ENCODE measurements at regions not wholly inside any gene's neighbourhood (a gene's known extent, or its start where the extent isn't known, plus 50 kb on each side); places are given as distances from the start of the nearest gene placed in this dataset.
"Not testable (repeated sequence)": the region's sequence is repeated elsewhere in the genome, so short reads cannot be mapped to it uniquely, and the experiment has no call there.

DNA sequence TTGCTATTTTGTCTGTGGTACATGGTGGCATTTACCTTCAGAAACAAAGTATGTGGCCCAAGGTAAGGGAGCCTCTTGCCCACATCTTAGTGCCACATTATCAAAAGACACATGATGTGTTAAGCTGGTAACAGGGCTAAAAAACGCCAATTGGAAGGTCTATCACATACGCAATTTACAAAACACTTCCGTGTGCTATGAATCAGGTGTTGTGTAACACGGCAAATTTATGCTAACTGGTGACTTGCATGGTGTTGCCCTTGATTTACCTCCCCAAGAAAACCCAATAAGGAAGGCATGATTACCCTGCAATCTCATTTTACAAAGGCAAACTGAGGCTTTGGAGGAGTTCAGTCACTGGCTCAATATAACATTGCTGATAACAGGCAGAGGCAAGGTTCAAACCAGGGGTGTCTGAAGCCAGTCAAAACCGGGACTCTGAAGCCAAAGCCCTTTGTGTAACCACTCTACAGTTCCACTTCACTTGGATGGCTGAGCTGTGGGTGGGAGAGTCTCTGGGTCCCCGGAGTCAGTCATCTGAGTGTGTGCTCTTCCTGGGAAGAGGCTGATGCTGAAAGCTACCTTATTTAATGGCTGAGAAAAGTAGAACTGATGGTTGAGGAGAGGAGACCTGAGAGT lies 103.9 kb upstream of the BCL6 start:
- DNase-seq (ENCODE audit: extremely low read depth in 1 of 2, low read depth in 1 of 2), result no peak

DNA sequence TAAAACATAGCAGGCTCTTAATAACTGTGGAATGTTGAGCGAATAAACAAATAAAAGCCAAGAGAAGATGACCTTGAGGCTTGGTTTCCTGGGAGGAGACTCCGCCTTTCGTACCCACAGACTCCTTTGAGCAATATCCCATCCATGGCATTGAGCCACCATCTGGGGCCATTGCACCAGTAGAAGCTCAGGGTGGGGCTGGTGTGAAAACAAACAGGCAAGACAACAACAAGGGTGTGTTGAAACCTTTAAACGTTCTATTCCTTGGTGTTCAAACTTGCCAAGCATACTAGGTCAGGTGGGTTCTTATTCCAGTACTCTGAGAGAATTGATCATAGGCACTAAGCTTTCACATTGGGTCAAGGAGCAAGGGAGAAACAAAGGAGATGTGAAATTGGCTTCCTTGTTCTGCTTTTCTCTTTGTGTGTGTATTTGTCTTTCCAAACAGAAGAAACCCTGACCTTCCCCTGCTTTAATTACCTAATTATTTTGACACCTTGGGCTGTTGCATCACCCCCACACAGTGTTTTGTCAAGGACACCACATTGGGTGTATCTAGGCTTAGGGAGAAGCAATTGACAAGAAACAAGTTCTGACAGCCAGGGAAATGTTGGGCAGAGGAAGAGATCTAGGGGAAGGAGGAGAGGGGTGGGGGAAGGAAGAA lies 105.1 kb upstream of the BCL6 start:
- no peak for DNase-seq (ENCODE audit: extremely low read depth in 1 of 2, low read depth in 1 of 2)

DNA sequence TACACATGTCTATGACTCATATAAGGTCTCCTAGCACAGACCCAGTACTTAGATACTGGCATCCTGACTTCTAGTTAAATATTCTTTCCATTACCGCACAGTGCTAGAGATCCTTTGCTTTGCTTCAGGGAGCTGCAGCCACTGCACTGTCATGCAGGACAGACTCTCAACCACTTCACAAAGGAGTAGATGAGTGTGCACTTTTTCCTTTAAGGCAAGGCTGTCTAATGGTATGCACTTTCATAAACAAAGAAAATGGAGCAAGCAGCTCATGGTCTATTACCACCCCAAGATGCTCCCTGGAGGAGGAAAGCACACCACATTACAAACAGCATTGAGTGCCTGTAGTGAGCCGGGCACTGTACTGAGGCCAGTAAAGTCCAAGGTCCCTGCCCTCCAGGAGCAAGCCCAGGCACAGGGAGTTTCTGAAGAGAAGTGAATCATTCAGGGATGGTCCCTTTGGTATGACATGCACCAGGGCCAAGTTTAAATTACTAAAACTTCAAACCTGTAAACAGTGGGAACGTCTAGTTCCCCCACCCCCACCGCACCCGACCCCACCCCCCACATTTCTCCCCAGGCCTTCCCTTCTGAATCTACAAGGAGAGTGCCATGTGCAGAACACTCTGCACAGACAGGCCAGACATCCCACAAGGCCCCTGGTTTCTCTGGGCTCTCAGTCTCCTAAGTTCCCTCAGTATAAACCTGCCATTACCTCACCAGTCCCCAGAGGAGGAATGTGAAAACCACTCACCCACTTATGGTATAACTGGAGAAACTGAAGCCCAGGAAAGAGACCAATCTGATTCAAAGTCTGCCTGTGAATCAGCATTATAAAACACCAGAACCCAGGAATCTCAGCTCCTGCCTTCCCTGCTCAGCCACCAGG lies 107.8 kb upstream of the BCL6 start:
- no peak for DNase-seq (ENCODE audit: extremely low read depth in 1 of 2, low read depth in 1 of 2)

DNA sequence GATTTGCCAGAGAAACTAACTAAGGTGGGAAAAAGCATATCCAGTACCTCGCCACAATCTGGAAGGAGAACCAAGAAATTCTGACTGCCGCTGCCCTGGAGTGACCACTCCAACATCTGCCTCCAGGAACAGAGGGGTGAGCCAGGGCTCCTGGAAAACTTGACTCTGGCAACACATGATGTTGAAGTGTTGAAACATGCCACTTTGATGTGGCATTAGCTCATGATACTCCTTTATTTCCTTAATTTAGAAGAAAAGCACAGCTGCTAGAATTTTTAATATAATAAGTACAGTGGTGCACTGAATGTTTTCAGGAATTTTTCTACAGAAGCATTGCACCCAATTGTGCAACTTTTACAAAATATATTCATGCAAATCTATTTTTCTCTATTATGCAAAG lies 109.9 kb upstream of the BCL6 start:
- DNase-seq (ENCODE audit: extremely low read depth in 1 of 2, low read depth in 1 of 2), result no peak

DNA sequence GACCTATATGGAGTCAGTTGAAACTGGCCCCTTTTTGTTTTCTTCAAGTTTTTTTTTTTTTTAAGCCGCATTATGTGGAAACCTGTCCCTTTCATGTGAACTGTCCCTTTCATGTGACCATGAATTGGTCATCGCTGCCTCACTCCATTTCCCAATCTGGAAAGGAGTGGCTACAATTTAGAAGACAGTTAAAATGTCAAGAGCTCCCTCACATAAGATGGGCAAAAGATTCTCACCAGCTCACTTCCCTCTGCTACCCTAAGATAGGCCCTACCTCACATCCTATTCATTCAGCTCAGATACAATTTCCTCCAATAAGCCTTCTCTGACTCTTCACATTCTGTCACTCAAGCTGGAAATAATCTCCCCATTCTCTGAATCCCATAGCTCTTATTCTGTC lies 111.3 kb upstream of the BCL6 start:
- DNase-seq (ENCODE audit: extremely low read depth in 1 of 2, low read depth in 1 of 2), result no peak

DNA sequence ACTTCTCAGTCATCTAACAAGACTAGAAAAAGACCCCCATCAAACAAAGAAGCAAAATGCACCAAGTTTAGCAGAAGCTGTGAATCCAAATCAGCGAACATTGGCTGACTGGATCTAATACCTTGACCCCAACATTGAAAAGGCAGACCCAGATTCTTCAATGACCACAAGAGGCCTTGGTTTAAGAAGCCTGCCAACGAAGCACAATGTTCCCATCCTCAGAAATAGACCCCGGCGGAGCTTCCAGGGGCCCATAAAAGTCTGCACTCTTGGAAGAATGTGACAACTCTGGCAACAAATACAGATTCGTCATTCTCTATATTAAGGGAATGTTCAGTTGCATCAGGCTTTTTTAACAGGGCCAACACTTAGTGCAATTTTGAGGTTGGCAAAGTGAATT lies 112.8 kb upstream of the BCL6 start:
- DNase-seq (ENCODE audit: extremely low read depth in 1 of 2, low read depth in 1 of 2), result no peak

DNA sequence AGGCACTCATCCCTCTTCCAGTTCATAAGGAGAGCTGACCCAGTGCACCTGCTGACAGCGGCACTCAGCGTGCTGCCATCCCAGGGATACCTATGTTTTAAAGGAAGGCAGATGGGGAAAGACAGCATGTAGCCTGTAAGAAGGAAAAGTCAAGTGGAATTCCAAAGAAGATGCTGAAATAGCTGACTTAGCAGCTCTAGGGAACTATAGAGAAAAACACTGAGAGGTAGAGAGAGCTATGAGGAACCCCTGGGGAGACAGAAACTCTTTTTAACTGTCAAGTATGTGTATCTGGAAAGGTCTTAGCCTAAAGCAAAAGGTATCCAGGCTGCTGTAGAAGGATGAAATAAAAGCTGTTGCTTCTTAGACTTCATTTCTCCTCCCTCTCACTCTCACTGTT lies 113.4 kb upstream of the BCL6 start:
- DNase-seq (ENCODE audit: extremely low read depth in 1 of 2, low read depth in 1 of 2), result no peak

DNA sequence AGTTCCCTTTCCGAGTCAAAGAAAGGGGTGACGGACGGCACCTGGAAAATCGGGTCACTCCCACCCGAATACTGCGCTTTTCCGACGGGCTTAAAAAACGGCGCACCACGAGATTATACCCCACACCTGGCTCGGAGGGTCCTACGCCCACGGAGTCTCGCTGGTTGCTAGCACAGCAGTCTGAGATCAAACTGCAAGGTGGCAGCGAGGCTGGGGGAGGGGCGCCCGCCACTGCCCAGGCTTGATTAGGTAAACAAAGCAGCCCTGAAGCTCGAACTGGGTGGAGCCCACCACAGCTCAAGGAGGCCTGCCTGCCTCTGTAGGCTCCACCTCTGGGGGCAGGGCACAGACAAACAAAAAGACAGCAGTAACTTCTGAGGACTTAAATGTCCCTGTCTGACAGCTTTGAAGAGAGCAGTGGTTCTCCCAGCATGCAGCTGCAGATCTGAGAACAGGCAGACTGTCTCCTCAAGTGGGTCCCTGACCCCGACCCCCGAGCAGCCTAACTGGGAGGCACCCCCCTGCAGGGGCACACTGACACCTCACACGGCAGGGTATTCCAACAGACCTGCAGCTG lies 117.5 kb upstream of the BCL6 start:
- DNase-seq (ENCODE audit: extremely low read depth in 1 of 2, low read depth in 1 of 2), result not testable (repeated sequence)

DNA sequence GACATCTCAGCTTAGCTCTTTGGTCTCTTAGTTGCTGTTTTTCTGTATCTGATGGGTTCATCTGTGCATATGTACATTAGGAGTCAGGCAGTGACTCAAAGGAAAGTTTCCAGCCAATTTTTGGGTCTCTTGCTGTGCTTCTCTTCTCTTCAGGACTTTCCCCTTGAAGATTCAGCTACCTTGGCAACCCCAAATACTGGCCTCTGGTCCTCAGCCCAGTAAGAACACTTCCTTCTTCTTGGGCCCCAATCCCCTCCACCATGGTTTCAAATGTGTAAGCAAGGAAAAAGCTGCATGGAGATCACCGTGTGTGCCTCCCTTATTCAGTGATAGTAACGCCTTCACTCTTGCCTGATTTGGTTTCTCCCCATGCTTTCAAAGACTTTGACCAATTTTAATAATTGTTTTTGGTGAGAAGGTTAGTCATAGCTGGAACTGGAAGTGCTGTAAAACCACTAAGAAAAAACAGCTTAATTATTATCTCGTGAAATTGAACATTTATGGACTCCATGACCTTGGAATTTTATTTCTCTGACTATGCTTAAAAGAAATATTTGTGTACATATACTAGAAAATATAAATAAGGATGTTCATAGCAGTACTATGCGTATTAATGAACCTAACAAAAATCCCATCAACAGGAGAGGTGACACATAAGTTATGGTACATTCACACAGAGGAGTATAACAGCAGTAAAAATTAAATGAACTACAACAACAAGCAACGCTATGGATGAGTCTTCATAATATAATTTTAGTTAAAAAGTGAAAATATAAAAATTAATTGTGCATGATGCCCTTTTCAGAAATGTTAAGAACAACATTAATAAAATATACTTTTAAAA lies 125.3 kb upstream of the BCL6 start:
- peak in 1 of 2 donors; percentile 6 for DNase-seq (ENCODE audit: extremely low read depth in 1 of 2, low read depth in 1 of 2)

DNA sequence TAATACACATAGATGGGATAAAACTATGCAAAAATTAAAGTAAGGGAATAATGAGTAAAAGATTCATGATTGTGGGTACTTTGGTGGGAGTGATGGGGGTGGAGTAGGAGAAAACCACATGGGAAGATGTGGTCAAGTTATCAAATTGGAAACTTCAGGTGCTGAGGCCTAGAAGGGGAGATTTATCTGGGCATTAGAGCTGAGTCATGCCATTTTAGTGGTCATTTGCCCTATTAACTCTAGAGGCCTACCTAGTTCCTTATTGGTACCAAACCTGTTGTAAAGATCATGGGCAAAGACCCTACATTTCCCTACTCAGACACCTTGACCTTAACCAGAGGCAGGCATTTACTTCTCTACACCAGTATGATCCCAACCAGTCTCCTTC lies 125.9 kb upstream of the BCL6 start:
- no peak for DNase-seq (ENCODE audit: extremely low read depth in 1 of 2, low read depth in 1 of 2)

DNA sequence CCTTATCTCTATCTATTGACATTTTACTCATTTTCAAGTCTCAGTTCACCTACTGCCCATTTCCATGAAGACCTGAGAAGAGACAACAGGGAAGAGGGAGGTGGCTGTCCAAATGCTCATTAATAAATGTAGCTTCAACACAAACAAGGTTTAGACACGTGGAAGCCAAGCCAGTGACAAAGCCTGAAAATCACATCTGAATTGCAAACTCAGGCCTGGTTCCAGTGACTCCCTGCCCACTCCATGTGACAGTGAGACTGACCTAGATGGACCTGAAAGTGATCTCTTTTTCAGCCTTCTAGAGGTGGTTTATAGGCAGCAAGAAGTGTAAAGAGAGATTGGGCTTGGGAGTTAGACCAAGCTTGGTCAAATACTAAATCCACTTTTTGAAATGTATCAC lies 126.6 kb upstream of the BCL6 start:
- DNase-seq (ENCODE audit: extremely low read depth in 1 of 2, low read depth in 1 of 2), result no peak

DNA sequence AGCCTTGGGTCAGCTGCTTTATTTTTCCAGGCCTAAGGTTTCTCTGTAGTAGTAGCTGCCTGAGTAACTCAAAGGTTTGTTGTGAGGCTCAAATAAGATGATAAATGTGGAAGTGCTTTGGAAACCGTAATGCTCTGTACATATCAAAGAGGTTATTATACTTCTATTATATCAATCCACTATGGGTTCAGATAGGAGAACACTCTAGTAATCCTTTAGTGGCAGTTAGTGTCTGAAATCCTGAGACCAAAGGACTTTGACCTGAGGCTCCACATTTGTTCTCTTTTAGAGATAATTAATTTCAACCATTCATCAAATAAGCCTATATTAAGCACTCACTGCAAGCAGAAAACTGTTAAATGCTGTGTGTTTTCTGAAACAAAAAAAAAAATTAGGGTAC lies 128.6 kb upstream of the BCL6 start:
- no peak for DNase-seq (ENCODE audit: extremely low read depth in 1 of 2, low read depth in 1 of 2)

DNA sequence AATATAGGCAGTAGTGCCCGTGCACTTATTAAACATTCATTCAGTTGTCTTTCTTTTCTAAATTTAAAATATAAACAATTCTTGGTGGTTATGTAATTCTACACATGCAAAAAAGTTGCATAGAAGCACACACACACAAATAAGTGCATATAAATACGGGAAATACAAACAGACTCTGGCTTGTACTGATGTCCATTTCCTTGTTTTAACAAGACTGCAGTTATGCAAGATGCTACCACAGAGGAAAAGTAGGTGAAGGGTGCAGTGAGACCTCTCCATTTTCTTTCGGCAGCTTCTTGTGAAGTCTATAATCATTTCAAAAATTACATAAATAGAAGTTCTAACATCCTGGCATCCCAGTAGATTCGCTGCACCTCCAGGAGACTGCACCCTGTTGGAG lies 130.6 kb upstream of the BCL6 start:
- DNase-seq (ENCODE audit: extremely low read depth in 1 of 2, low read depth in 1 of 2), result no peak

DNA sequence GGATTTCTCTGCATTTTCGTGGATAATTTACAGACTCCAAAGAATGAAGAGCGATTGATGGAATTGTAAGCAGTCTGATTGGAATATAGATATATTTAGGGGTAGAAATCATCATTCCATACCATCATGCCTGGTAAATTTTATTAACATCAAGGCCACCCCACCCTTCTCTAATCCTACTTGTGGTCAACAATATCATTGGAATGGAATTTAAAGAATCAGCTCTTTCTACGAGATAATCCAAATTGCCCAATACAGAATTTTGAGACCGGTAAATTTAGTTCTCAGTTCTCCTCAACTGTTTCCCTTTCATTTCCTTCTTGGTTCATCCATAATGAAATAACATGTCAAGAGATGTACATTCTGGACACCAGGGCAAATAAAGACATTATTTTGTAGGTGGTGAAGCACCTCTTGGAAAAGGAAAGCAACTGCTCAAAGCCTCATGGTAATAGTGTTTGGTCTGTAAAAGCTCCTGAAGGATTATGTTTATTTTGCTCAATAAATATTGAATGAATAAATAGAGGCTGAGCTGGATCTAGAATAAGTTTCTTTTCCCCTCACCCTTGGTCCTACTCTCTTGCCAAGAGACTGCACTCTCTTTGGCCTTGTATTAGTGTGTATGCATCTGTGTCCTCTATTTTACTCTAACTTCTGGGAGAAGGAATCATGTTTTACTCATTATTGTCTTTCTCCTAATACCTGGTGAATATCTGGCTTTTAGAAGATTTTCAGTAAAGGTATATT lies 133.7 kb upstream of the BCL6 start:
- no peak for DNase-seq (ENCODE audit: extremely low read depth in 1 of 2, low read depth in 1 of 2)

DNA sequence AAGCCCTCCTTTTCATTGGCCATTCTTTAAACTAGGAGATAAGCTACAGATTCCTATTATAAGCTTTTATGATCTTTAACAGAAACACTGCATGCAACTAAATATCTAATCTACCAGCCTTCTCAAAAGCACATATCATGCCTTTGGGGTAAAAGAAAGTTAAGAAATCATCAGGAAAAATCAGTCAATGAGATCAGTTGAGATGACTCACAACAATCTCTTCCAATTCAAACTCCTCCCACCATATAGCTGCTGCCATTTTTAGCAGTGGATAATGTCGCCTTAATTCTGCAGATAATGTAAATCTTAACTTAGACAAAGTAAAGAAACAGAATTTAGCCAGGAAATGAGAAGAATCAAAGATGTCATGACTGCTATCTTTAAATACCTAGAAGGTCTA lies 135.2 kb upstream of the BCL6 start:
- no peak for DNase-seq (ENCODE audit: extremely low read depth in 1 of 2, low read depth in 1 of 2)

DNA sequence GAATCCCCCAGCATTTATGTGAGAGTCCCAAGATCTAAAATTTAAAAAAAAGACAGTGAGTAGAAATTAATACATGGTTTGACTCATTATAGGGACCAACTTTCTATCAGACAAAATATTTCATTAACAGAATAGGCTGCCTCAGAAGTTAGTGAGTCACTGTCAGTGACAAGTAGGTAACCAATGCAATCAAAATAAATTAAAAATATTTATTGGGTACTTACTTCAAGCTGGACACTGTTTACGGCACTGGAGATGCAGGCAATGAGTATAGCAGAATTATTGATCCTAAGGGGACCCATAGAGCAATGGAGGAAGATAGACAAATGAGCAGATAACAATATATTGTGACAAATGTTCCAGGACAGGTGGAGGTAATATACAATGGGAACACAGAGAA lies 135.6 kb upstream of the BCL6 start:
- no peak for DNase-seq (ENCODE audit: extremely low read depth in 1 of 2, low read depth in 1 of 2)

DNA sequence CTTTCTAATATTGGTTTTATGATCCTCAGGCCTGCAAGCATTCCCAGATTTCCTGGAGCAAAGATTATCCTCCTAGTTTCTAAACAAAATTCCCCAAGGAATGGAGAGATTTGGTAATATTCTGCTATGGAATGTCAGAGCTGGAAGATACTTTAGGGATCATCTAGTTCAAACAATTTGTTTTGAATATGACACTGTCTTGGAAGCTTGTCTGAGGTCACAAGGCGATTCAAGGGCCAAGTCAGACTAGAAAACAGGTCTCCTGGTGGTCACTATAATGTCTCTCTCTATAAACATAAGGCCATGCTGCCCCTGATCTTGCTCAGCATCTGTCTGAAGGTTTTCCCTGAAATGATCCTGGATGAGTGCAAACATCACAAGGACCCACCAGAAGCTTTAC lies 143.4 kb upstream of the BCL6 start:
- no peak for DNase-seq (ENCODE audit: extremely low read depth in 1 of 2, low read depth in 1 of 2)

DNA sequence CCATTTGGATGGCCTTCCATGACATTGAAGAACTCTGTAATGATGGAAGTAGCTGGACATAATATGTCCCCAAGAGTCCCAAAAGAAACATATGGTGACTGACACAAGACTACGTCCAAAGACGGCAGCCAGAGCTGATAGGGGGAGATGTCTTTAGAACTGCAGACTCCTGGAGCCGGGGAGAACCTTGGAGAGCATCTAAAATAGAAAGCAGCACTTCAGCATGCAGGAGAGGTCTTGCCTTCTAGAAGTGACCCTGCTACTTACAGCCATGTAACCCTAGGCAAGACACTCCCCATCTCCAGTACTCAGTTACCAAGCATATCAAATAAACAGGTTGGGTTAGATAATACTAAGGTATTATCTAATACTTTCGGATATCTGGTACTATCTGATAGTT lies 143.8 kb upstream of the BCL6 start:
- DNase-seq (ENCODE audit: extremely low read depth in 1 of 2, low read depth in 1 of 2), result no peak

DNA sequence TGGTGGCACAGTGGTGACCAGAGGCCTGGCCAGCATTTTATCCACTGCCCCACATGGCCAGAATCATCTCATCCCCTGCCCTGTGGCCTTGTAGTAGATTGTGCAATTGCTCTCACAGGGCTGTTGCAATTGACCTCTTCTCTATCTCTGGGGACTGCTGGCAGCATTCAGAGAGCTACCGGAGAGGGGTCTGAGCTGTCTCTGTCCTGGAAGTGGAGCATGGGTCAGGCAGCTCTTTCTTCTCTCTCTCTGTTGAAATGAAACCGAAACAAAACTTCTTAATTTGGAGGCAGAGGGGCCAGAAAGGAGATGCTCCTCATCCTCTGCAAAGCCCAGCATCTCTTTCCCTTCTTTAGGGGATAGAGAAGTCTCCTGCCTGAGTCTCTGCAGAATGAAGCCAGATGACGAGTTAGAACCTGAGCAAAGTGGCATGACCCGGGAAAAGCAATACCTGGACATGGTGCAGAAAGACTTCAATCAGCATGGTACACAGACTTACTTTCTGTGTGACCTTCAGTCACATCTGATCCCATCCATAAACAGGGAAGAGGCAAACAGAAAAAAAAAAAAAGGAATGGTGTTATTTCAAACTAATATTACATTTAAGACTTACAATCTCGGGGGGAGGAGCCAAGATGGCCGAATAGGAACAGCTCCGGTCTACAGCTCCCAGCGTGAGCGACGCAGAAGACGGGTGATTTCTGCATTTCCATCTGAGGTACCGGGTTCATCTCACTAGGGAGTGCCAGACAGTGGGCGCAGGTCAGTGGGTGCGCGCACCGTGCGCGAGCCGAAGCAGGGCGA lies 144.5 kb upstream of the BCL6 start:
- no peak for DNase-seq (ENCODE audit: extremely low read depth in 1 of 2, low read depth in 1 of 2)

Data from stimulated activated CD8-positive, alpha-beta memory T cell treated with anti-CD3 and anti-CD28 coated beads, Interleukin-7, amount 100 ng/mL, for 48 hours (primary cell).